Fibroblast of pulmonary artery (primary cell): ENCODE measurements at regions not wholly inside any gene's neighbourhood (a gene's known extent, or its start where the extent isn't known, plus 50 kb on each side); places are given as distances from the start of the nearest gene placed in this dataset.
"Not testable (repeated sequence)": the region's sequence is repeated elsewhere in the genome, so short reads cannot be mapped to it uniquely, and the experiment has no call there.

Source experiments
- DNase-seq: peaks from one replicate; pipeline ENCODE4 v3.0.0-alpha.2; 2010; ENCODE audit warnings: low read depth
- H3K4me3 ChIP-seq: replicated peaks from 2 replicates; pipeline ENCODE4 v1.5.1; 2011; ENCODE audit warnings: low read depth, mild to moderate bottlenecking, control low read depth, low read length, moderate library complexity
- CTCF ChIP-seq: IDR thresholded peaks from 2 replicates; pipeline ENCODE4 v1.5.1; 2011; ENCODE audit warnings: mild to moderate bottlenecking, control low read depth, low read length, inconsistent platforms; ENCODE audit errors: missing control alignments

GRCh38 chrX:115902995-115903394 is 267.5 kb upstream of the AGTR2 start:
- H3K4me3 ChIP-seq = no peak overlapping the region
- TF ChIP-seq CTCF = no peak
- no peak for DNase-seq

- no peak for DNase-seq
- H3K4me3 ChIP-seq = no peak overlapping the region
- TF ChIP-seq CTCF = no peak
Measured at GRCh38 chrX:115906276-115906675, 264.3 kb upstream of the AGTR2 start.

GRCh38 chrX:115906881-115907280 is 263.7 kb upstream of the AGTR2 start:
- H3K4me3 ChIP-seq = no peak overlapping the region
- no peak for TF ChIP-seq CTCF
- DNase-seq = no peak

GRCh38 chrX:115909017-115909416 is 261.5 kb upstream of the AGTR2 start:
- no peak for DNase-seq
- TF ChIP-seq CTCF = no peak
- H3K4me3 ChIP-seq = no peak overlapping the region

GRCh38 chrX:115911967-115912366 is 258.6 kb upstream of the AGTR2 start:
- no peak overlapping the region for H3K4me3 ChIP-seq
- no peak for TF ChIP-seq CTCF
- no peak for DNase-seq

GRCh38 chrX:115912372-115912897 is 258.1 kb upstream of the AGTR2 start:
- no peak overlapping the region for H3K4me3 ChIP-seq
- TF ChIP-seq CTCF = peak; percentile 4
- no peak for DNase-seq

GRCh38 chrX:115913575-115913974 is 257.0 kb upstream of the AGTR2 start:
- no peak for TF ChIP-seq CTCF
- DNase-seq = no peak
- H3K4me3 ChIP-seq = no peak overlapping the region

- not testable (repeated sequence) for H3K4me3 ChIP-seq, DNase-seq
Measured at GRCh38 chrX:115915625-115916024, 254.9 kb upstream of the AGTR2 start.
